Neural cell (in vitro differentiated cells): ENCODE measurements at regions not wholly inside any gene's neighbourhood (a gene's known extent, or its start where the extent isn't known, plus 50 kb on each side); places are given as distances from the start of the nearest gene placed in this dataset.
"Not testable (repeated sequence)": the region's sequence is repeated elsewhere in the genome, so short reads cannot be mapped to it uniquely, and the experiment has no call there.

Experiments
- H2AFZ ChIP-seq: fragments of 200-600, 300-800 bp; sonication (generic), shearing (Covaris generic); 2 replicates; pipeline ENCODE4 v1.6.0; 2014; ENCODE audit warnings: low read depth, mild to moderate bottlenecking, antibody characterized with exemption, low read length, moderate library complexity
- H3F3A ChIP-seq: fragments of 200-600 bp; shearing (Covaris generic); 2 replicates; pipeline ENCODE4 v1.6.1; 2016; ENCODE audit warnings: mild to moderate bottlenecking, moderate library complexity, mixed read lengths, antibody characterized with exemption, low read length; ENCODE audit not compliant: insufficient read depth, poor library complexity, severe bottlenecking
- H3K27ac ChIP-seq: fragments of 200-600, 300-800 bp; sonication (generic), shearing (Covaris generic); 2 replicates; pipeline ENCODE4 v1.5.1; 2014; ENCODE audit warnings: mild to moderate bottlenecking, low read length, moderate library complexity
- H3K27me3 ChIP-seq: fragments of 300-800, 200-600 bp; sonication (generic), shearing (Covaris generic); 2 replicates; pipeline ENCODE4 v1.6.0; 2014; ENCODE audit warnings: mild to moderate bottlenecking, low read depth, low read length, moderate library complexity; ENCODE audit not compliant: insufficient read depth
- H3K36me3 ChIP-seq: fragments of 300-800, 200-600 bp; sonication (generic), shearing (Covaris generic); 2 replicates; pipeline ENCODE4 v1.5.1; 2014; ENCODE audit warnings: mild to moderate bottlenecking, antibody characterized with exemption, low read length, moderate library complexity; ENCODE audit not compliant: insufficient read depth
- H3K4me2 ChIP-seq: fragments of 300-800, 200-600 bp; sonication (generic), shearing (Covaris generic); 2 replicates; pipeline ENCODE4 v1.6.0; 2014; ENCODE audit warnings: mild to moderate bottlenecking, low read length
- H3K4me3 ChIP-seq: fragments of 300-800, 200-600 bp; sonication (generic), shearing (Covaris generic); 2 replicates; pipeline ENCODE4 v1.5.1; 2014; ENCODE audit warnings: mild to moderate bottlenecking, low read length, moderate library complexity
- H3K79me2 ChIP-seq: fragments of 200-600 bp; shearing (Covaris generic); replicated peaks from 2 replicates; pipeline ENCODE4 v1.6.0; 2014; ENCODE audit warnings: mild to moderate bottlenecking, low read length, moderate library complexity; ENCODE audit not compliant: insufficient read depth
- H3K9ac ChIP-seq: fragments of 300-800, 200-600 bp; sonication (generic), shearing (Covaris generic); 2 replicates; pipeline ENCODE4 v1.6.1; 2016; ENCODE audit warnings: mild to moderate bottlenecking, low read length, mixed read lengths
- H3K9me2 ChIP-seq: fragments of 200-600 bp; shearing (Covaris generic); 2 replicates; pipeline ENCODE4 v1.6.1; 2016; ENCODE audit warnings: mild to moderate bottlenecking, low read length, mixed read lengths; ENCODE audit not compliant: insufficient read depth
- H3K9me3 ChIP-seq: fragments of 200-600, 300-800 bp; sonication (generic), shearing (Covaris generic); 2 replicates; pipeline ENCODE4 v1.6.1; 2016; ENCODE audit warnings: mild to moderate bottlenecking, mixed run types, low read length, moderate library complexity, mixed read lengths
- H4K20me1 ChIP-seq: fragments of 200-600 bp; shearing (Covaris generic); 2 replicates; pipeline ENCODE4 v1.6.1; 2016; ENCODE audit warnings: mild to moderate bottlenecking, mixed run types; ENCODE audit not compliant: insufficient read depth
- CTCF ChIP-seq: fragments of 450-650 bp; IDR thresholded peaks from 2 replicates; pipeline ENCODE4 v1.5.1; 2014; ENCODE audit warnings: antibody characterized with exemption, mild to moderate bottlenecking, moderate library complexity; ENCODE audit not compliant: poor library complexity, severe bottlenecking
- EP300 ChIP-seq: fragments of 450-650 bp; conservative IDR thresholded peaks from 2 replicates; pipeline ENCODE4 v1.6.1; 2014; ENCODE audit warnings: antibody characterized with exemption, mild to moderate bottlenecking, moderate library complexity; ENCODE audit not compliant: poor library complexity, severe bottlenecking
- EZH2 ChIP-seq: fragments of 200-600, 300-800 bp; shearing (Covaris generic), sonication (generic); IDR thresholded peaks from 2 replicates; pipeline ENCODE4 v1.6.1; 2014; ENCODE audit warnings: antibody characterized with exemption, low read length, borderline replicate concordance, mild to moderate bottlenecking; ENCODE audit not compliant: insufficient read depth, poor library complexity, severe bottlenecking
- MXI1 ChIP-seq: fragments of 450-650 bp; conservative IDR thresholded peaks from 2 replicates; pipeline ENCODE4 v1.6.1; 2014; ENCODE audit warnings: antibody characterized with exemption, mild to moderate bottlenecking; ENCODE audit not compliant: poor library complexity, severe bottlenecking
- POLR2AphosphoS5 ChIP-seq: IDR thresholded peaks from 2 replicates; pipeline ENCODE4 v1.6.1; 2012
- RAD21 ChIP-seq: fragments of 450-650 bp; conservative IDR thresholded peaks from 2 replicates; pipeline ENCODE4 v1.6.1; 2014; ENCODE audit warnings: antibody characterized with exemption, mild to moderate bottlenecking, moderate library complexity
- SMC3 ChIP-seq: fragments of 450-650 bp; conservative IDR thresholded peaks from 2 replicates; pipeline ENCODE4 v1.6.1; 2014; ENCODE audit warnings: antibody characterized with exemption, mild to moderate bottlenecking, moderate library complexity; ENCODE audit not compliant: poor library complexity
- TAF1 ChIP-seq: IDR thresholded peaks from 2 replicates; pipeline ENCODE4 v1.6.1; 2012; ENCODE audit warnings: low read depth
- TF ChIP-seq, protein P1 (sequence below): IDR thresholded peaks from 2 replicates; pipeline ENCODE4 v1.6.1; 2012; ENCODE audit warnings: borderline replicate concordance

DNA sequence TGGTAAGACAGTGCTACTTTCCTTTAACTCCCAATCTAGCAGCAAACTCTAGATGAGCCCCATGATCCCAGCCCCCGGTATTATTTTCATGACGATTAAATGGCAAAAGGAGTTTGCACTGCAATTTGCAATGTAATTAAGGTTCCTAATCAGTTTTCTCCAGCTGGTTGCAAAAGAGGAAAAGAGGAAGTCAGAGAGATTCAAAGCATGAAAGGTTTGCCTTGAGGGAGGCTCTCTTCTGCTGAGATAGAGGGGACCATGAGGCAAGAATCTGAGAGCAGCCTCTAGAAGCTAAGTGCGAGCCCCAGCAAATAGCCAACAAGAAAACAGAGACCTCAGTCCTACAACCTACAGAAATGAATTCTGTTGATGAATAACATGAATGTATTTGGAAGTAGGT is 527.1 kb downstream of the UQCRFS1 start:
- Histone ChIP-seq H3K9ac (no peak overlapping the region), H3K4me3 (no peak overlapping the region), H3K79me2 (no peaks in the 10 kb centered on the region), H3F3A (no peaks in the 10 kb centered on the region), H2AFZ (no peak overlapping the region), H3K9me2 (no peaks in the 10 kb centered on the region), H3K27me3 (no peaks in the 10 kb centered on the region), H3K9me3 (no peaks in the 10 kb centered on the region), H3K27ac (no peak overlapping the region), H3K36me3 (no peaks in the 10 kb centered on the region), H3K4me2 (no peak overlapping the region), H4K20me1 (no peaks in the 10 kb centered on the region)
- TF ChIP-seq POLR2AphosphoS5 (no peak), RAD21 (no peak), EP300 (no peak), EZH2 (no peak), SMC3 (no peak), TAF1 (no peak), CTCF (no peak), MXI1 (no peak)
- TF ChIP-seq, protein P1, sequence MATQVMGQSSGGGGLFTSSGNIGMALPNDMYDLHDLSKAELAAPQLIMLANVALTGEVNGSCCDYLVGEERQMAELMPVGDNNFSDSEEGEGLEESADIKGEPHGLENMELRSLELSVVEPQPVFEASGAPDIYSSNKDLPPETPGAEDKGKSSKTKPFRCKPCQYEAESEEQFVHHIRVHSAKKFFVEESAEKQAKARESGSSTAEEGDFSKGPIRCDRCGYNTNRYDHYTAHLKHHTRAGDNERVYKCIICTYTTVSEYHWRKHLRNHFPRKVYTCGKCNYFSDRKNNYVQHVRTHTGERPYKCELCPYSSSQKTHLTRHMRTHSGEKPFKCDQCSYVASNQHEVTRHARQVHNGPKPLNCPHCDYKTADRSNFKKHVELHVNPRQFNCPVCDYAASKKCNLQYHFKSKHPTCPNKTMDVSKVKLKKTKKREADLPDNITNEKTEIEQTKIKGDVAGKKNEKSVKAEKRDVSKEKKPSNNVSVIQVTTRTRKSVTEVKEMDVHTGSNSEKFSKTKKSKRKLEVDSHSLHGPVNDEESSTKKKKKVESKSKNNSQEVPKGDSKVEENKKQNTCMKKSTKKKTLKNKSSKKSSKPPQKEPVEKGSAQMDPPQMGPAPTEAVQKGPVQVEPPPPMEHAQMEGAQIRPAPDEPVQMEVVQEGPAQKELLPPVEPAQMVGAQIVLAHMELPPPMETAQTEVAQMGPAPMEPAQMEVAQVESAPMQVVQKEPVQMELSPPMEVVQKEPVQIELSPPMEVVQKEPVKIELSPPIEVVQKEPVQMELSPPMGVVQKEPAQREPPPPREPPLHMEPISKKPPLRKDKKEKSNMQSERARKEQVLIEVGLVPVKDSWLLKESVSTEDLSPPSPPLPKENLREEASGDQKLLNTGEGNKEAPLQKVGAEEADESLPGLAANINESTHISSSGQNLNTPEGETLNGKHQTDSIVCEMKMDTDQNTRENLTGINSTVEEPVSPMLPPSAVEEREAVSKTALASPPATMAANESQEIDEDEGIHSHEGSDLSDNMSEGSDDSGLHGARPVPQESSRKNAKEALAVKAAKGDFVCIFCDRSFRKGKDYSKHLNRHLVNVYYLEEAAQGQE: no peak

DNA sequence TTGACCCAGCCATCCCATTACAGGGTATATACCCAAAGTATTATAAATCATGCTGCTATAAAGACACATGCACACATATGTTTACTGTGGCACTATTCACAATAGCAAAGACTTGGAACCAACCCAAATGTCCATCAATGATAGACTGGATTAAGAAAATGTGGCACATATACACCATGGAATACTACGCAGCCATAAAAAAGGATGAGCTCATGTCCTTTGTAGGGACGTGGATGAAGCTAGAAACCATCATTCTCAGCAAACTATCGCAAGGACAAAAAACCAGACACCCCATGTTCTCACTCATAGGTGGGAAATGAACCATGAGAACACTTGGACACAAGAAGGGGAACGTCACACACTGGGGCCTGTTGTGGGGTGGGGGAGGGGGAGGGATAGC is 527.9 kb downstream of the UQCRFS1 start:
- H4K20me1 ChIP-seq, H3F3A ChIP-seq, H3K27ac ChIP-seq, H3K36me3 ChIP-seq, H3K4me3 ChIP-seq, H2AFZ ChIP-seq, H3K9me2 ChIP-seq, H3K79me2 ChIP-seq, H3K27me3 ChIP-seq, H3K4me2 ChIP-seq, H3K9me3 ChIP-seq, H3K9ac ChIP-seq: not testable (repeated sequence)

- Histone ChIP-seq H3K27me3 (no peaks in the 10 kb centered on the region), H3K9me2 (no peaks in the 10 kb centered on the region), H3K9ac (no peak overlapping the region), H4K20me1 (no peaks in the 10 kb centered on the region), H3K4me2 (no peak overlapping the region), H3K4me3 (no peak overlapping the region), H3K27ac (no peak overlapping the region), H3F3A (no peaks in the 10 kb centered on the region), H3K79me2 (no peaks in the 10 kb centered on the region), H2AFZ (no peak overlapping the region), H3K9me3 (peaks cover 3% of the 10 kb centered on the region), H3K36me3 (no peaks in the 10 kb centered on the region)
- TF ChIP-seq, protein P1: no peak
- TF ChIP-seq TAF1 (no peak), CTCF (no peak), RAD21 (no peak), EP300 (no peak), POLR2AphosphoS5 (no peak), EZH2 (no peak), SMC3 (no peak), MXI1 (no peak)
Measured at GRCh38 chr19:28680111-28680510, 532.8 kb downstream of the UQCRFS1 start.
